WTC11 (cell line): ENCODE measurements at regions not wholly inside any gene's neighbourhood (a gene's known extent, or its start where the extent isn't known, plus 50 kb on each side); places are given as distances from the start of the nearest gene placed in this dataset.

Source experiments
- ATAC-seq: fragments of 200-7000 bp; cut with Tn5 transposase; 2 replicates; pipeline ENCODE4 v1.10.0; 2021; ENCODE audit warnings: mild to moderate bottlenecking, moderate library complexity
- CTCF ChIA-PET: fragments of 300-600 bp; sonication (Branson Sonifier 250); formaldehyde crosslinking; loops from one replicate; lab custom pipeline; 2021; ENCODE audit warnings: antibody characterized with exemption; lab: Charles Lee
- POLR2A ChIA-PET: fragments of 350-600 bp; sonication (Branson Sonifier 250); formaldehyde crosslinking; loops from one replicate; lab custom pipeline; 2021; ENCODE audit warnings: antibody characterized with exemption; lab: Charles Lee
- DNase-seq: peaks from one replicate; pipeline ENCODE4 v3.0.0; 2021; ENCODE audit warnings: low spot score
- H3K27ac Mint-ChIP-seq: 2 replicates; pipeline ENCODE4 v1.8.0; 2021; ENCODE audit warnings: mixed read lengths
- H3K27me3 Mint-ChIP-seq: 2 replicates; pipeline ENCODE4 v1.8.0; 2021; ENCODE audit warnings: low read depth, mild to moderate bottlenecking, moderate library complexity, mixed read lengths
- H3K36me3 Mint-ChIP-seq: 2 replicates; pipeline ENCODE4 v1.8.0; 2021; ENCODE audit warnings: mixed read lengths
- H3K4me1 Mint-ChIP-seq: 2 replicates; pipeline ENCODE4 v1.8.0; 2022; ENCODE audit warnings: mixed read lengths
- H3K4me3 Mint-ChIP-seq: 2 replicates; pipeline ENCODE4 v1.8.0; 2021; ENCODE audit warnings: mild to moderate bottlenecking, moderate library complexity, mixed read lengths
- H3K9me3 Mint-ChIP-seq: 2 replicates; pipeline ENCODE4 v1.8.0; 2021; ENCODE audit warnings: mixed read lengths
- CREB1 ChIP-seq: sonication (generic); formaldehyde crosslinking; IDR thresholded peaks from 2 replicates; pipeline ENCODE4 v1.8.0; 2023; ENCODE audit warnings: mild to moderate bottlenecking, missing genetic modification reagents
- GABPB1 ChIP-seq: sonication (generic); formaldehyde crosslinking; IDR thresholded peaks from 2 replicates; pipeline ENCODE4 v1.8.1; 2023; ENCODE audit warnings: mild to moderate bottlenecking, missing genetic modification reagents
- JAZF1 ChIP-seq: fragments of 250-450 bp; sonication (Bioruptor Pico); IDR thresholded peaks from 2 replicates; pipeline ENCODE4 v1.9.0; 2021; ENCODE audit warnings: moderate library complexity, mild to moderate bottlenecking, inconsistent platforms
- NFATC4 ChIP-seq: fragments of 250-450 bp; sonication (Bioruptor Pico); IDR thresholded peaks from 2 replicates; pipeline ENCODE4 v1.9.0; 2021; ENCODE audit warnings: mild to moderate bottlenecking
- SOX15 ChIP-seq: fragments of 250-450 bp; sonication (Bioruptor Pico); IDR thresholded peaks from 2 replicates; pipeline ENCODE4 v1.9.0; 2021; ENCODE audit warnings: mild to moderate bottlenecking
- SP1 ChIP-seq: sonication (generic); formaldehyde crosslinking; conservative IDR thresholded peaks from 2 replicates; pipeline ENCODE4 v1.8.1; 2022; ENCODE audit warnings: missing genetic modification reagents
- TEAD4 ChIP-seq: sonication (generic); formaldehyde crosslinking; IDR thresholded peaks from 2 replicates; pipeline ENCODE4 v1.8.0; 2022; ENCODE audit warnings: mild to moderate bottlenecking, missing genetic modification reagents
- TP53 ChIP-seq: sonication (generic); formaldehyde crosslinking; IDR thresholded peaks from 2 replicates; pipeline ENCODE4 v1.8.1; 2023; ENCODE audit warnings: mild to moderate bottlenecking, missing genetic modification reagents
- ZNF232 ChIP-seq: sonication (generic); formaldehyde crosslinking; IDR thresholded peaks from 2 replicates; pipeline ENCODE4 v1.8.0; 2022; ENCODE audit warnings: mild to moderate bottlenecking, missing genetic modification reagents
- ZNF317 ChIP-seq: sonication (generic); formaldehyde crosslinking; IDR thresholded peaks from 2 replicates; pipeline ENCODE4 v1.8.1; 2023; ENCODE audit warnings: low read depth, mild to moderate bottlenecking, moderate library complexity, missing genetic modification reagents, borderline replicate concordance
- ZNF396 ChIP-seq: fragments of 250-450 bp; sonication (Bioruptor Pico); IDR thresholded peaks from 2 replicates; pipeline ENCODE4 v1.8.0; 2021; ENCODE audit warnings: mild to moderate bottlenecking, moderate library complexity, borderline replicate concordance
- TF ChIP-seq, protein P1 (sequence below): sonication (generic); formaldehyde crosslinking; IDR thresholded peaks from 2 replicates; pipeline ENCODE4 v1.8.0; 2023; ENCODE audit warnings: missing genetic modification reagents, mild to moderate bottlenecking, borderline replicate concordance
- TF ChIP-seq, protein P2 (sequence below): fragments of 250-450 bp; sonication (Bioruptor Pico); IDR thresholded peaks from 2 replicates; pipeline ENCODE4 v1.9.0; 2021; ENCODE audit warnings: moderate library complexity, mild to moderate bottlenecking, inconsistent platforms, borderline replicate concordance
- TF ChIP-seq, protein P3 (sequence below): fragments of 200-600 bp; IDR thresholded peaks from 2 replicates; pipeline ENCODE4 v1.8.0; 2022; ENCODE audit warnings: antibody characterized with exemption
- TF ChIP-seq, protein P4 (sequence below): sonication (generic); formaldehyde crosslinking; IDR thresholded peaks from 2 replicates; pipeline ENCODE4 v1.8.1; 2023; ENCODE audit warnings: mild to moderate bottlenecking, missing genetic modification reagents, borderline replicate concordance
- TF ChIP-seq, protein P5 (sequence below): sonication (generic); formaldehyde crosslinking; IDR thresholded peaks from 2 replicates; pipeline ENCODE4 v1.8.1; 2022; ENCODE audit warnings: mild to moderate bottlenecking, missing genetic modification reagents, moderate library complexity, borderline replicate concordance

DNA sequence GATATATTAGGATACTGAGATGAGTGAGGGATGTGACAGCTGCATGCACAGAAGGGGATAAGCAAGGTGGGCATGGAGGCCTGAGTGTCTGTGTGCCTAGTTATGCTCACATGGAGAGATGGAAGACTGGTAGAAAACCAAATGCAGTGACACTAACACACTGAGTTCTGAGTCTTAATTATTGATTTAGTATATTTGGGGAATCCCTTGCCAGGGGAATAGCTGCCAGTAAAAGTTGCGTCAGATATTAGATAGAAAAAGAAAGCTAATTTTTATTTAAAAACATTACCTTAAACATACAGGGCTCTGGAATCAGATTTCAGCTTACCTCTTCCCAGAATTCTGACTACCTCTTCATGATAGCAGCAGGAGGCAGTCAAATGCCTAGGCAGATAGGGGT, 620.5 kb downstream of the METTL15 start:
- ATAC-seq (no peak), DNase-seq (no peak)
- no peak overlapping the region for H3K4me3 Mint-ChIP-seq
- H3K9me3 Mint-ChIP-seq = peaks cover 15% of the 10 kb centered on the region
- no peak overlapping the region for H3K27ac Mint-ChIP-seq
- ChIA-PET CTCF (no interaction called here), POLR2A (no interaction called here)
- H3K27me3 Mint-ChIP-seq = peaks cover 7% of the 10 kb centered on the region; the same call in 1 of the 2 replicates
- TF ChIP-seq CREB1 (CRISPR knock-in tag) (no peak), JAZF1 (CRISPR knock-in tag) (no peak), TEAD4 (CRISPR knock-in tag) (no peak), SOX15 (CRISPR knock-in tag) (no peak), ZNF232 (CRISPR knock-in tag) (no peak), TP53 (no peak), ZNF317 (CRISPR knock-in tag) (no peak), SP1 (CRISPR knock-in tag) (no peak), ZNF396 (CRISPR knock-in tag) (no peak), GABPB1 (CRISPR knock-in tag) (no peak), NFATC4 (no peak)
- TF ChIP-seq, protein P1, sequence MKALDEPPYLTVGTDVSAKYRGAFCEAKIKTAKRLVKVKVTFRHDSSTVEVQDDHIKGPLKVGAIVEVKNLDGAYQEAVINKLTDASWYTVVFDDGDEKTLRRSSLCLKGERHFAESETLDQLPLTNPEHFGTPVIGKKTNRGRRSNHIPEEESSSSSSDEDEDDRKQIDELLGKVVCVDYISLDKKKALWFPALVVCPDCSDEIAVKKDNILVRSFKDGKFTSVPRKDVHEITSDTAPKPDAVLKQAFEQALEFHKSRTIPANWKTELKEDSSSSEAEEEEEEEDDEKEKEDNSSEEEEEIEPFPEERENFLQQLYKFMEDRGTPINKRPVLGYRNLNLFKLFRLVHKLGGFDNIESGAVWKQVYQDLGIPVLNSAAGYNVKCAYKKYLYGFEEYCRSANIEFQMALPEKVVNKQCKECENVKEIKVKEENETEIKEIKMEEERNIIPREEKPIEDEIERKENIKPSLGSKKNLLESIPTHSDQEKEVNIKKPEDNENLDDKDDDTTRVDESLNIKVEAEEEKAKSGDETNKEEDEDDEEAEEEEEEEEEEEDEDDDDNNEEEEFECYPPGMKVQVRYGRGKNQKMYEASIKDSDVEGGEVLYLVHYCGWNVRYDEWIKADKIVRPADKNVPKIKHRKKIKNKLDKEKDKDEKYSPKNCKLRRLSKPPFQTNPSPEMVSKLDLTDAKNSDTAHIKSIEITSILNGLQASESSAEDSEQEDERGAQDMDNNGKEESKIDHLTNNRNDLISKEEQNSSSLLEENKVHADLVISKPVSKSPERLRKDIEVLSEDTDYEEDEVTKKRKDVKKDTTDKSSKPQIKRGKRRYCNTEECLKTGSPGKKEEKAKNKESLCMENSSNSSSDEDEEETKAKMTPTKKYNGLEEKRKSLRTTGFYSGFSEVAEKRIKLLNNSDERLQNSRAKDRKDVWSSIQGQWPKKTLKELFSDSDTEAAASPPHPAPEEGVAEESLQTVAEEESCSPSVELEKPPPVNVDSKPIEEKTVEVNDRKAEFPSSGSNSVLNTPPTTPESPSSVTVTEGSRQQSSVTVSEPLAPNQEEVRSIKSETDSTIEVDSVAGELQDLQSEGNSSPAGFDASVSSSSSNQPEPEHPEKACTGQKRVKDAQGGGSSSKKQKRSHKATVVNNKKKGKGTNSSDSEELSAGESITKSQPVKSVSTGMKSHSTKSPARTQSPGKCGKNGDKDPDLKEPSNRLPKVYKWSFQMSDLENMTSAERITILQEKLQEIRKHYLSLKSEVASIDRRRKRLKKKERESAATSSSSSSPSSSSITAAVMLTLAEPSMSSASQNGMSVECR (CRISPR knock-in tag) = no peak
- TF ChIP-seq, protein P2, sequence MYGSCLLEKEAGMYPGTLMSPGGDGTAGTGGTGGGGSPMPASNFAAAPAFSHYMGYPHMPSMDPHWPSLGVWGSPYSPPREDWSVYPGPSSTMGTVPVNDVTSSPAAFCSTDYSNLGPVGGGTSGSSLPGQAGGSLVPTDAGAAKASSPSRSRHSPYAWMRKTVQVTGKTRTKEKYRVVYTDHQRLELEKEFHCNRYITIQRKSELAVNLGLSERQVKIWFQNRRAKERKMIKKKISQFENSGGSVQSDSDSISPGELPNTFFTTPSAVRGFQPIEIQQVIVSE (CRISPR knock-in tag) = no peak
- TF ChIP-seq, protein P3, sequence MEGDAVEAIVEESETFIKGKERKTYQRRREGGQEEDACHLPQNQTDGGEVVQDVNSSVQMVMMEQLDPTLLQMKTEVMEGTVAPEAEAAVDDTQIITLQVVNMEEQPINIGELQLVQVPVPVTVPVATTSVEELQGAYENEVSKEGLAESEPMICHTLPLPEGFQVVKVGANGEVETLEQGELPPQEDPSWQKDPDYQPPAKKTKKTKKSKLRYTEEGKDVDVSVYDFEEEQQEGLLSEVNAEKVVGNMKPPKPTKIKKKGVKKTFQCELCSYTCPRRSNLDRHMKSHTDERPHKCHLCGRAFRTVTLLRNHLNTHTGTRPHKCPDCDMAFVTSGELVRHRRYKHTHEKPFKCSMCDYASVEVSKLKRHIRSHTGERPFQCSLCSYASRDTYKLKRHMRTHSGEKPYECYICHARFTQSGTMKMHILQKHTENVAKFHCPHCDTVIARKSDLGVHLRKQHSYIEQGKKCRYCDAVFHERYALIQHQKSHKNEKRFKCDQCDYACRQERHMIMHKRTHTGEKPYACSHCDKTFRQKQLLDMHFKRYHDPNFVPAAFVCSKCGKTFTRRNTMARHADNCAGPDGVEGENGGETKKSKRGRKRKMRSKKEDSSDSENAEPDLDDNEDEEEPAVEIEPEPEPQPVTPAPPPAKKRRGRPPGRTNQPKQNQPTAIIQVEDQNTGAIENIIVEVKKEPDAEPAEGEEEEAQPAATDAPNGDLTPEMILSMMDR = no peak
- TF ChIP-seq, protein P4, sequence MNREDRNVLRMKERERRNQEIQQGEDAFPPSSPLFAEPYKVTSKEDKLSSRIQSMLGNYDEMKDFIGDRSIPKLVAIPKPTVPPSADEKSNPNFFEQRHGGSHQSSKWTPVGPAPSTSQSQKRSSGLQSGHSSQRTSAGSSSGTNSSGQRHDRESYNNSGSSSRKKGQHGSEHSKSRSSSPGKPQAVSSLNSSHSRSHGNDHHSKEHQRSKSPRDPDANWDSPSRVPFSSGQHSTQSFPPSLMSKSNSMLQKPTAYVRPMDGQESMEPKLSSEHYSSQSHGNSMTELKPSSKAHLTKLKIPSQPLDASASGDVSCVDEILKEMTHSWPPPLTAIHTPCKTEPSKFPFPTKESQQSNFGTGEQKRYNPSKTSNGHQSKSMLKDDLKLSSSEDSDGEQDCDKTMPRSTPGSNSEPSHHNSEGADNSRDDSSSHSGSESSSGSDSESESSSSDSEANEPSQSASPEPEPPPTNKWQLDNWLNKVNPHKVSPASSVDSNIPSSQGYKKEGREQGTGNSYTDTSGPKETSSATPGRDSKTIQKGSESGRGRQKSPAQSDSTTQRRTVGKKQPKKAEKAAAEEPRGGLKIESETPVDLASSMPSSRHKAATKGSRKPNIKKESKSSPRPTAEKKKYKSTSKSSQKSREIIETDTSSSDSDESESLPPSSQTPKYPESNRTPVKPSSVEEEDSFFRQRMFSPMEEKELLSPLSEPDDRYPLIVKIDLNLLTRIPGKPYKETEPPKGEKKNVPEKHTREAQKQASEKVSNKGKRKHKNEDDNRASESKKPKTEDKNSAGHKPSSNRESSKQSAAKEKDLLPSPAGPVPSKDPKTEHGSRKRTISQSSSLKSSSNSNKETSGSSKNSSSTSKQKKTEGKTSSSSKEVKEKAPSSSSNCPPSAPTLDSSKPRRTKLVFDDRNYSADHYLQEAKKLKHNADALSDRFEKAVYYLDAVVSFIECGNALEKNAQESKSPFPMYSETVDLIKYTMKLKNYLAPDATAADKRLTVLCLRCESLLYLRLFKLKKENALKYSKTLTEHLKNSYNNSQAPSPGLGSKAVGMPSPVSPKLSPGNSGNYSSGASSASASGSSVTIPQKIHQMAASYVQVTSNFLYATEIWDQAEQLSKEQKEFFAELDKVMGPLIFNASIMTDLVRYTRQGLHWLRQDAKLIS (CRISPR knock-in tag) = no peak
- TF ChIP-seq, protein P5, sequence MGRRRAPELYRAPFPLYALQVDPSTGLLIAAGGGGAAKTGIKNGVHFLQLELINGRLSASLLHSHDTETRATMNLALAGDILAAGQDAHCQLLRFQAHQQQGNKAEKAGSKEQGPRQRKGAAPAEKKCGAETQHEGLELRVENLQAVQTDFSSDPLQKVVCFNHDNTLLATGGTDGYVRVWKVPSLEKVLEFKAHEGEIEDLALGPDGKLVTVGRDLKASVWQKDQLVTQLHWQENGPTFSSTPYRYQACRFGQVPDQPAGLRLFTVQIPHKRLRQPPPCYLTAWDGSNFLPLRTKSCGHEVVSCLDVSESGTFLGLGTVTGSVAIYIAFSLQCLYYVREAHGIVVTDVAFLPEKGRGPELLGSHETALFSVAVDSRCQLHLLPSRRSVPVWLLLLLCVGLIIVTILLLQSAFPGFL (CRISPR knock-in tag) = no peak
- H3K4me1 Mint-ChIP-seq = peaks cover 33% of the 10 kb centered on the region
- H3K36me3 Mint-ChIP-seq = no peaks in the 10 kb centered on the region
